ENCODE measurements at regions not wholly inside any gene's neighbourhood (a gene's known extent, or its start where the extent isn't known, plus 50 kb on each side); places are given as distances from the start of the nearest gene placed in this dataset.

DNA sequence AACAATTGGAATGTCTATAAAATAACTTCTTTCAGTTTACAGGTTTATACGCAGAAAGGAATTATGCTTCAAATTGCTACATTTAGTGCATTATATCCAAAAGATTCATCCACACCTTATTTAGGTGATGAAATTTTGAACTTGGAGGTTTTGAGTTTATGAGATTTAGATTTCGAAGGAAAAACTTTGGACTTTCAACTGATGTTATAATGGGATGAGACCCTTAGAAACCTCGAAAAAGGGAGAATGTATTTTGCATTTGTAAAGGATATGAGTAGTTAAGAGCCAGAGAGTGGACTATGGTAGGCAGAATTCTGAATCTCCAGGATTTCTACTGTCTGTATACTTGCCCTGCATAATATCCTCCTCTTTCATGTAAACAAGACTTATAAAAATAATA, 851.6 kb upstream of the MGAT4C start:
- TF ChIP-seq, protein P1, sequence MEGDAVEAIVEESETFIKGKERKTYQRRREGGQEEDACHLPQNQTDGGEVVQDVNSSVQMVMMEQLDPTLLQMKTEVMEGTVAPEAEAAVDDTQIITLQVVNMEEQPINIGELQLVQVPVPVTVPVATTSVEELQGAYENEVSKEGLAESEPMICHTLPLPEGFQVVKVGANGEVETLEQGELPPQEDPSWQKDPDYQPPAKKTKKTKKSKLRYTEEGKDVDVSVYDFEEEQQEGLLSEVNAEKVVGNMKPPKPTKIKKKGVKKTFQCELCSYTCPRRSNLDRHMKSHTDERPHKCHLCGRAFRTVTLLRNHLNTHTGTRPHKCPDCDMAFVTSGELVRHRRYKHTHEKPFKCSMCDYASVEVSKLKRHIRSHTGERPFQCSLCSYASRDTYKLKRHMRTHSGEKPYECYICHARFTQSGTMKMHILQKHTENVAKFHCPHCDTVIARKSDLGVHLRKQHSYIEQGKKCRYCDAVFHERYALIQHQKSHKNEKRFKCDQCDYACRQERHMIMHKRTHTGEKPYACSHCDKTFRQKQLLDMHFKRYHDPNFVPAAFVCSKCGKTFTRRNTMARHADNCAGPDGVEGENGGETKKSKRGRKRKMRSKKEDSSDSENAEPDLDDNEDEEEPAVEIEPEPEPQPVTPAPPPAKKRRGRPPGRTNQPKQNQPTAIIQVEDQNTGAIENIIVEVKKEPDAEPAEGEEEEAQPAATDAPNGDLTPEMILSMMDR (IDR thresholded peaks at IDR 0.05) = no peak
- TF ChIP-seq POLR2A (IDR thresholded peaks at IDR 0.05) = no peak
